Endothelial cell of umbilical vein (primary cell): ENCODE measurements at regions not wholly inside any gene's neighbourhood (a gene's known extent, or its start where the extent isn't known, plus 50 kb on each side); places are given as distances from the start of the nearest gene placed in this dataset.

Source experiments
- BruUV-seq: library from RNA; stranded (reverse); fragments of 400-500 nt; replicated peaks from 2 replicates; lab custom pipeline; 2021; lab: Mats Ljungman, UMichigan
- CTCF ChIA-PET: fragments of 300-600, 350-600 bp; sonication (Branson Sonifier 250); formaldehyde crosslinking; loops from one replicate; lab custom pipeline; 2021; ENCODE audit warnings: antibody characterized with exemption, inconsistent platforms; lab: Charles Lee
- POLR2A ChIA-PET: fragments of 300-600, 350-600 bp; sonication (Branson Sonifier 250); formaldehyde crosslinking; loops from one replicate; lab custom pipeline; 2021; ENCODE audit warnings: antibody characterized with exemption, inconsistent platforms; lab: Charles Lee
- DNase-seq: peaks from one replicate; pipeline ENCODE4 v3.0.0-alpha.2; 2011; ENCODE audit warnings: low read depth, low spot score
- FAIRE-seq: peaks from 2 replicates; lab custom pipeline; 2011; peaks lifted over from hg19 to GRCh38; lab: Jason Lieb, UNC
- H2AFZ ChIP-seq: 2 replicates; pipeline ENCODE4 v1.6.0; 2012; ENCODE audit warnings: low read depth, low read length, control low read depth, inconsistent platforms
- H3K27ac ChIP-seq: 2 replicates; pipeline ENCODE4 v1.5.1; 2011; ENCODE audit warnings: low read depth, mild to moderate bottlenecking, control low read depth, low read length, moderate library complexity; ENCODE audit not compliant: insufficient read depth
- H3K27me3 ChIP-seq, 2 experiments: 2 replicates each; pipeline versions ENCODE4 v1.6.0 to v1.6.1; 2011; ENCODE audit warnings: low read length in 2 of 2, mixed read lengths in 1 of 2; ENCODE audit not compliant: control insufficient read depth in 2 of 2, insufficient read depth in 2 of 2
- H3K36me3 ChIP-seq, 2 experiments: 2 replicates in 1 of 2; 3 replicates in 1 of 2; pipeline ENCODE4 v1.5.1; 2011; ENCODE audit warnings: low read length in 2 of 2, mild to moderate bottlenecking in 1 of 2, moderate library complexity in 1 of 2; ENCODE audit not compliant: control insufficient read depth in 2 of 2, insufficient read depth in 2 of 2; ENCODE audit errors: extremely low read depth in 1 of 2
- H3K4me1 ChIP-seq: 3 replicates; pipeline ENCODE4 v1.5.1; 2011; ENCODE audit warnings: mild to moderate bottlenecking, low read length; ENCODE audit not compliant: control insufficient read depth, insufficient read depth; ENCODE audit errors: extremely low read depth
- H3K4me2 ChIP-seq: 2 replicates; pipeline ENCODE4 v1.6.1; 2011; ENCODE audit warnings: low read length, control low read depth, mixed read lengths; ENCODE audit not compliant: insufficient read depth
- H3K4me3 ChIP-seq, 3 experiments: fragments of 200-600 bp in 1 of 3; sonication (generic), shearing (Covaris generic) in 1 of 3; replicated peaks in 1 of 3; 2 replicates each; pipeline ENCODE4 v1.5.1; 2011 to 2016; ENCODE audit warnings: control low read depth in 3 of 3, low read length in 3 of 3, mild to moderate bottlenecking in 2 of 3, inconsistent platforms in 1 of 3, low read depth in 1 of 3, moderate library complexity in 1 of 3; ENCODE audit not compliant: insufficient read depth in 1 of 3
- H3K79me2 ChIP-seq: 2 replicates; pipeline ENCODE4 v1.6.0; 2012; ENCODE audit warnings: low read length, inconsistent platforms; ENCODE audit not compliant: control insufficient read depth, insufficient read depth
- H3K9ac ChIP-seq: replicated peaks from 2 replicates; pipeline ENCODE3; 2011; ENCODE audit warnings: low read length, control low read depth; ENCODE audit not compliant: insufficient read depth; ENCODE audit errors: extremely low read depth
- H3K9me1 ChIP-seq: replicated peaks from 3 replicates; pipeline ENCODE4 v1.6.0; 2011; ENCODE audit warnings: mild to moderate bottlenecking, low read length; ENCODE audit not compliant: control insufficient read depth, insufficient read depth; ENCODE audit errors: extremely low read depth
- H3K9me3 ChIP-seq: replicated peaks from 2 replicates; pipeline ENCODE4 v1.5.1; 2012; ENCODE audit warnings: low read length, inconsistent platforms; ENCODE audit not compliant: control insufficient read depth, insufficient read depth
- H4K20me1 ChIP-seq: replicated peaks from 2 replicates; pipeline ENCODE3; 2011; ENCODE audit warnings: mild to moderate bottlenecking, low read length; ENCODE audit not compliant: control insufficient read depth, insufficient read depth; ENCODE audit errors: extremely low read depth
- EZH2 ChIP-seq: IDR thresholded peaks from 2 replicates; pipeline ENCODE4 v1.6.1; 2012; ENCODE audit warnings: borderline replicate concordance, low read depth, mild to moderate bottlenecking, moderate library complexity, low read length, inconsistent platforms; ENCODE audit not compliant: severe bottlenecking
- FOS ChIP-seq: IDR thresholded peaks from 2 replicates; pipeline ENCODE4 v1.6.1; 2011; ENCODE audit warnings: mild to moderate bottlenecking, low read length, moderate library complexity, borderline replicate concordance; ENCODE audit not compliant: insufficient read depth
- GATA2 ChIP-seq: IDR thresholded peaks from 2 replicates; pipeline ENCODE4 v1.7.0; 2011; ENCODE audit warnings: low read depth, mild to moderate bottlenecking, moderate library complexity, mixed read lengths, low read length; ENCODE audit not compliant: insufficient read length, insufficient read depth
- JUN ChIP-seq: IDR thresholded peaks from 2 replicates; pipeline ENCODE4 v1.6.1; 2011; ENCODE audit warnings: borderline replicate concordance, low read depth; ENCODE audit not compliant: insufficient read length, insufficient read depth
- MAX ChIP-seq: IDR thresholded peaks from 2 replicates; pipeline ENCODE4 v1.6.1; 2011; ENCODE audit not compliant: insufficient read depth, insufficient read length
- MYC ChIP-seq: IDR thresholded peaks from one replicate; pipeline ENCODE4 v1.6.1; 2011; ENCODE audit warnings: mild to moderate bottlenecking, low read depth, low read length
- POLR2A ChIP-seq: IDR thresholded peaks from 2 replicates; pipeline ENCODE4 v1.6.1; 2012; ENCODE audit warnings: low read depth, mild to moderate bottlenecking, control low read depth, low read length
- POLR2AphosphoS5 ChIP-seq: IDR thresholded peaks from 2 replicates; pipeline ENCODE4 v1.6.1; 2012; ENCODE audit warnings: low read depth, mild to moderate bottlenecking, control low read depth, low read length, moderate library complexity; ENCODE audit not compliant: insufficient read depth
- dilution Hi-C: fragments of 300-500 bp; cut with MboI; formaldehyde crosslinking; loops from one replicate; pipeline ENCODE4 v1.15.0; 2019; ENCODE audit warnings: low sequenced_read_pairs; ENCODE audit not compliant: extremely low pct_ligation_motif_present
- intact Hi-C: fragments of 100-400 bp; cut with micrococcal nuclease; formaldehyde crosslinking; loops from one replicate; pipeline ENCODE4 v1.10.0; 2022
- TF ChIP-seq, protein P1 (sequence below), 2 donors: IDR thresholded peaks; 1 replicate in 1 of 2; 2 replicates in 1 of 2; pipeline ENCODE4 v1.5.1; 2011; ENCODE audit warnings: low read length in 2 of 2, mild to moderate bottlenecking in 2 of 2, moderate library complexity in 2 of 2, control low read depth in 1 of 2, inconsistent platforms in 1 of 2, low read depth in 1 of 2; ENCODE audit not compliant: insufficient read depth in 1 of 2; ENCODE audit errors: extremely low read depth in 1 of 2

DNA sequence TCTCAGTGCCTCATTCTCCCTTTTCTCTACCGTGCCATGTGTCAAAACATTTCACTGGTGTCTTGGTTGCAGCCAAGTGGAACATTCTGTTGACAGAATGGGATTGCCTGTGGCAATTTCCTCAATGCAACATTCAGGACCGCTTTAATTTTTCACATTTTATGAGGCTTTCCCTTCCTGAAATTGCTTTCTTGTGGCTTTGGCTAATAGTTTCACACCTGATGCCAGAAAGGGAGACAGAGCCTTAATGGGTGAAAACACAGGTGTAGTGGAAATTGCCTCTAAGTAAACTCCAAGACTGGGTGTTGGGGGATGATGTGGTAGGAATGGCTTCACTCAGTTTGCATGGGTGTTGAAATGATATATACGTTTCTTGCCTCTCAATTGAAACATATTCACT lies 278.3 kb downstream of the TSN start:
- H3K27ac ChIP-seq = no peak overlapping the region
- H3K4me1 ChIP-seq = no peaks in the 10 kb centered on the region
- no peaks in the 10 kb centered on the region for H3K36me3 ChIP-seq
- H3K4me3 ChIP-seq = no peak overlapping the region
- DNase-seq (no peak), FAIRE-seq (no peak)
- no peaks in the 10 kb centered on the region for H3K9me1 ChIP-seq
- H3K4me2 ChIP-seq = no peak overlapping the region
- ChIA-PET POLR2A (no interaction called here), CTCF (no interaction called here)
- no peak overlapping the region for H3K9ac ChIP-seq
- no peak overlapping the region for H2AFZ ChIP-seq
- no peaks in the 10 kb centered on the region for H3K9me3 ChIP-seq
- no TSS peak for BruUV-seq
- dilution Hi-C loops = no loop called here
- intact Hi-C loops = no loop called here
- H3K27me3 ChIP-seq = no peaks in the 10 kb centered on the region
- no peaks in the 10 kb centered on the region for H4K20me1 ChIP-seq
- TF ChIP-seq, protein P1, sequence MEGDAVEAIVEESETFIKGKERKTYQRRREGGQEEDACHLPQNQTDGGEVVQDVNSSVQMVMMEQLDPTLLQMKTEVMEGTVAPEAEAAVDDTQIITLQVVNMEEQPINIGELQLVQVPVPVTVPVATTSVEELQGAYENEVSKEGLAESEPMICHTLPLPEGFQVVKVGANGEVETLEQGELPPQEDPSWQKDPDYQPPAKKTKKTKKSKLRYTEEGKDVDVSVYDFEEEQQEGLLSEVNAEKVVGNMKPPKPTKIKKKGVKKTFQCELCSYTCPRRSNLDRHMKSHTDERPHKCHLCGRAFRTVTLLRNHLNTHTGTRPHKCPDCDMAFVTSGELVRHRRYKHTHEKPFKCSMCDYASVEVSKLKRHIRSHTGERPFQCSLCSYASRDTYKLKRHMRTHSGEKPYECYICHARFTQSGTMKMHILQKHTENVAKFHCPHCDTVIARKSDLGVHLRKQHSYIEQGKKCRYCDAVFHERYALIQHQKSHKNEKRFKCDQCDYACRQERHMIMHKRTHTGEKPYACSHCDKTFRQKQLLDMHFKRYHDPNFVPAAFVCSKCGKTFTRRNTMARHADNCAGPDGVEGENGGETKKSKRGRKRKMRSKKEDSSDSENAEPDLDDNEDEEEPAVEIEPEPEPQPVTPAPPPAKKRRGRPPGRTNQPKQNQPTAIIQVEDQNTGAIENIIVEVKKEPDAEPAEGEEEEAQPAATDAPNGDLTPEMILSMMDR (IDR thresholded peaks at IDR 0.05; ENCODE audit: extremely low read depth in 1 of 2, insufficient read depth in 1 of 2, low read depth in 1 of 2, low read length in 2 of 2) = no peak
- no peak for TF ChIP-seq POLR2AphosphoS5
- TF ChIP-seq GATA2 = no peak
- no peak for TF ChIP-seq MAX
- no peak for TF ChIP-seq EZH2
- no peak for TF ChIP-seq JUN
- no peak for TF ChIP-seq POLR2A
- no peak for TF ChIP-seq MYC
- TF ChIP-seq FOS = no peak
- H3K79me2 ChIP-seq = no peaks in the 10 kb centered on the region
